Upper lobe of left lung (tissue), 6 donors: ENCODE measurements at regions not wholly inside any gene's neighbourhood (a gene's known extent, or its start where the extent isn't known, plus 50 kb on each side); places are given as distances from the start of the nearest gene placed in this dataset.

Source experiments
- ATAC-seq, 2 donors: fragments of 200-7000 bp; cut with Tn5 transposase; one replicate each; pipeline ENCODE4 v1.9.1; 2022; ENCODE audit warnings: mild to moderate bottlenecking in 2 of 2, moderate library complexity in 2 of 2; ENCODE audit not compliant: low FRiP score in 2 of 2
- DNase-seq, 2 donors: peaks; one replicate each; pipeline ENCODE4 v3.0.0-alpha.2; 2019 to 2020
- H3K27ac ChIP-seq, 4 donors: fragments of 200-600 bp; sonication (generic); one replicate each; pipeline ENCODE4 v1.5.1; 2016 to 2019
- H3K27me3 ChIP-seq, 4 donors: fragments of 200-600 bp; sonication (generic); one replicate each; pipeline ENCODE4 v1.5.1; 2017 to 2019
- H3K36me3 ChIP-seq, 4 donors: fragments of 200-600 bp; sonication (generic); one replicate each; pipeline ENCODE4 v1.5.1; 2016 to 2019
- H3K4me1 ChIP-seq, 4 donors: fragments of 200-600 bp; sonication (generic); one replicate each; pipeline ENCODE4 v1.5.1; 2018 to 2019
- H3K4me3 ChIP-seq, 4 donors: fragments of 200-600 bp; sonication (generic); one replicate each; pipeline ENCODE4 v1.5.1; 2017 to 2019; ENCODE audit warnings: mild to moderate bottlenecking in 2 of 4, moderate library complexity in 1 of 4
- H3K9me3 ChIP-seq, 4 donors: fragments of 200-600 bp; sonication (generic); one replicate each; pipeline ENCODE4 v1.5.1; 2018 to 2019
- CTCF ChIP-seq, 6 experiments: fragments of 450-650 bp in 4 of 6; fragments of 200-600 bp in 2 of 6; sonication (generic) in 2 of 6; IDR thresholded peaks; one replicate each; pipeline ENCODE4 v1.5.1; 2016 to 2019; ENCODE audit warnings: antibody characterized with exemption in 6 of 6
- EP300 ChIP-seq, 4 donors: sonication (generic); formaldehyde crosslinking; IDR thresholded peaks; one replicate each; pipeline ENCODE4 v1.5.1; 2017; ENCODE audit warnings: antibody characterized with exemption in 4 of 4, control low read depth in 2 of 4
- POLR2A ChIP-seq, 4 donors: fragments of 450-650 bp; IDR thresholded peaks; one replicate each; pipeline ENCODE4 v1.5.1; 2016 to 2017; ENCODE audit warnings: antibody characterized with exemption in 4 of 4, mild to moderate bottlenecking in 2 of 4
- POLR2AphosphoS5 ChIP-seq, 2 donors: sonication (generic); formaldehyde crosslinking; IDR thresholded peaks; one replicate each; pipeline ENCODE4 v1.5.1; 2017; ENCODE audit warnings: antibody characterized with exemption in 2 of 2
- WGBS, 2 donors: methylation state at CpG; one replicate each; pipeline ENCODE4 v1.1.5; 2017 to 2018; 5-methylcytosine and 5-hydroxymethylcytosine counted together
- donor health status: DM: no; HTN: no; CAD: no; lungs with moderate emphysema.
- donor health status: DM: no; HTN: yes; CAD: no; lungs with severe emphysema.

GRCh38 chr1:72483846-72484357, 201.6 kb upstream of the NEGR1 start:
- DNase-seq (no peak), ATAC-seq (no peak)
- Histone ChIP-seq H3K27ac (no peak overlapping the region), H3K27me3 (no peaks in the 10 kb centered on the region), H3K4me3 (no peak overlapping the region), H3K9me3 (peaks cover 0 to 7% (median 0%) of the 10 kb centered on the region in 4 donors), H3K4me1 (no peaks in the 10 kb centered on the region), H3K36me3 (no peaks in the 10 kb centered on the region)
- no peak for TF ChIP-seq POLR2A (IDR thresholded peaks at IDR 0.05)
- TF ChIP-seq EP300 (IDR thresholded peaks at IDR 0.05), result no peak
- TF ChIP-seq POLR2AphosphoS5 (IDR thresholded peaks at IDR 0.05), result no peak
- no peak for TF ChIP-seq CTCF (IDR thresholded peaks at IDR 0.05)

- no peak overlapping the region for H3K27ac ChIP-seq
- ATAC-seq (no peak), DNase-seq (no peak)
- H3K4me1 ChIP-seq, result no peaks in the 10 kb centered on the region
- H3K4me3 ChIP-seq, result no peak overlapping the region
- peaks cover 0 to 7% (median 0%) of the 10 kb centered on the region in 4 donors for H3K9me3 ChIP-seq
- no peaks in the 10 kb centered on the region for H3K27me3 ChIP-seq
- TF ChIP-seq POLR2A (IDR thresholded peaks at IDR 0.05) (no peak), EP300 (IDR thresholded peaks at IDR 0.05) (no peak)
- WGBS, 2 donors, result 48 to 65% methylated on average over 6 of the region's 6 CpGs
- no peaks in the 10 kb centered on the region for H3K36me3 ChIP-seq
Measured at GRCh38 chr1:72482736-72483413, 200.5 kb upstream of the NEGR1 start.

- Histone ChIP-seq H3K27me3 (no peaks in the 10 kb centered on the region), H3K36me3 (no peaks in the 10 kb centered on the region), H3K27ac (no peak overlapping the region), H3K9me3 (peaks cover 0 to 7% (median 0%) of the 10 kb centered on the region in 4 donors), H3K4me1 (no peaks in the 10 kb centered on the region), H3K4me3 (no peak overlapping the region)
- no peak for TF ChIP-seq POLR2AphosphoS5 (IDR thresholded peaks at IDR 0.05)
- no peak for TF ChIP-seq POLR2A (IDR thresholded peaks at IDR 0.05)
- WGBS, 2 donors, result 84 to 88% methylated on average over 5 of the region's 5 CpGs
- DNase-seq (no peak), ATAC-seq (no peak)
Measured at GRCh38 chr1:72481420-72481970, 199.2 kb upstream of the NEGR1 start.

- no peaks in the 10 kb centered on the region for H3K4me1 ChIP-seq
- H3K27me3 ChIP-seq, result no peaks in the 10 kb centered on the region
- no peaks in the 10 kb centered on the region for H3K9me3 ChIP-seq
- no peak for DNase-seq
- no peak for ATAC-seq
- no peak for TF ChIP-seq POLR2A (IDR thresholded peaks at IDR 0.05)
- TF ChIP-seq POLR2AphosphoS5 (IDR thresholded peaks at IDR 0.05), result no peak
- no peak for TF ChIP-seq CTCF (IDR thresholded peaks at IDR 0.05)
- TF ChIP-seq EP300 (IDR thresholded peaks at IDR 0.05), result no peak
- no peak overlapping the region for H3K27ac ChIP-seq
- WGBS, 2 donors, result 63 to 65% methylated on average over 1 of the region's 1 CpG
- H3K36me3 ChIP-seq, result no peaks in the 10 kb centered on the region
- H3K4me3 ChIP-seq, result no peak overlapping the region
Measured at GRCh38 chr1:72466376-72466775, 184.0 kb upstream of the NEGR1 start.

- no peaks in the 10 kb centered on the region for H3K27me3 ChIP-seq
Measured at GRCh38 chr1:72462186-72462905, 180.0 kb upstream of the NEGR1 start.

More at GRCh38 chr1:72462186-72462905, 180.0 kb upstream of the NEGR1 start:
- 78 to 81% methylated on average over 3 of the region's 3 CpGs for WGBS, 2 donors
- TF ChIP-seq CTCF (IDR thresholded peaks at IDR 0.05) (no peak), EP300 (IDR thresholded peaks at IDR 0.05) (no peak), POLR2A (IDR thresholded peaks at IDR 0.05) (no peak), POLR2AphosphoS5 (IDR thresholded peaks at IDR 0.05) (no peak)
- ATAC-seq (no peak), DNase-seq (no peak)
- no peaks in the 10 kb centered on the region for H3K4me1 ChIP-seq
- no peaks in the 10 kb centered on the region for H3K36me3 ChIP-seq
- H3K9me3 ChIP-seq, result no peaks in the 10 kb centered on the region
- no peak overlapping the region for H3K4me3 ChIP-seq
- H3K27ac ChIP-seq, result no peak overlapping the region
